C4-2B (cell line): ENCODE measurements at regions not wholly inside any gene's neighbourhood (a gene's known extent, or its start where the extent isn't known, plus 50 kb on each side); places are given as distances from the start of the nearest gene placed in this dataset.
"Not testable (repeated sequence)": the region's sequence is repeated elsewhere in the genome, so short reads cannot be mapped to it uniquely, and the experiment has no call there.

Experiments used
- CTCF ChIP-seq: fragments of 450-650 bp; conservative IDR thresholded peaks from 2 replicates; pipeline ENCODE4 v1.5.1; 2017; ENCODE audit warnings: mild to moderate bottlenecking
- ZFX ChIP-seq: fragments of 450-650 bp; IDR thresholded peaks from 2 replicates; pipeline ENCODE4 v1.6.1; 2017

- TF ChIP-seq CTCF, ZFX: not testable (repeated sequence)
These were observed 93.8 kb upstream of the SAMD11 start for GRCh38 chr1:829932-830331.
